ENCODE measurements at regions not wholly inside any gene's neighbourhood (a gene's known extent, or its start where the extent isn't known, plus 50 kb on each side); places are given as distances from the start of the nearest gene placed in this dataset.

- Histone ChIP-seq H3K27ac (ENCODE audit: insufficient read depth, low read depth, low read length) (no peak overlapping the region), H3K4me1 (ENCODE audit: control insufficient read depth, extremely low read depth, insufficient read depth, low read length) (no peaks in the 10 kb centered on the region), H4K20me1 (replicated peaks; ENCODE audit: control insufficient read depth, extremely low read depth, insufficient read depth, low read length) (no peaks in the 10 kb centered on the region), H3K4me2 (ENCODE audit: insufficient read depth, low read length) (no peak overlapping the region), H3K4me3 (replicated peaks in 1 of 3; ENCODE audit: insufficient read depth in 1 of 3, low read depth in 1 of 3, low read length in 3 of 3) (no peak overlapping the region), H2AFZ (ENCODE audit: low read depth, low read length) (no peak overlapping the region), H3K79me2 (ENCODE audit: control insufficient read depth, insufficient read depth, low read length) (no peaks in the 10 kb centered on the region), H3K9me1 (replicated peaks; ENCODE audit: control insufficient read depth, extremely low read depth, insufficient read depth, low read length) (no peaks in the 10 kb centered on the region), H3K9me3 (replicated peaks; ENCODE audit: control insufficient read depth, insufficient read depth, low read length) (no peaks in the 10 kb centered on the region), H3K36me3 (ENCODE audit: control insufficient read depth in 2 of 2, extremely low read depth in 1 of 2, insufficient read depth in 2 of 2, low read length in 2 of 2) (no peaks in the 10 kb centered on the region), H3K27me3 (ENCODE audit: control insufficient read depth in 2 of 2, insufficient read depth in 2 of 2, low read length in 2 of 2) (peaks cover 71 to 80% of the 10 kb centered on the region in 2 experiments), H3K9ac (replicated peaks; ENCODE audit: extremely low read depth, insufficient read depth, low read length) (no peak overlapping the region)
- DNase-seq (ENCODE audit: low read depth, low spot score) (no peak), FAIRE-seq (no peak)
- no TSS peak for BruUV-seq (replicated peaks)
- TF ChIP-seq JUN (IDR thresholded peaks at IDR 0.05; ENCODE audit: borderline replicate concordance, insufficient read depth, insufficient read length, low read depth), result no peak
- no peak for TF ChIP-seq EZH2 (IDR thresholded peaks at IDR 0.05; ENCODE audit: borderline replicate concordance, low read depth, low read length, severe bottlenecking)
- TF ChIP-seq POLR2AphosphoS5 (IDR thresholded peaks at IDR 0.05; ENCODE audit: insufficient read depth, low read depth, low read length), result no peak
- TF ChIP-seq FOS (IDR thresholded peaks at IDR 0.05; ENCODE audit: borderline replicate concordance, insufficient read depth, low read length), result no peak
- TF ChIP-seq MYC (IDR thresholded peaks at IDR 0.05; ENCODE audit: low read depth, low read length), result no peak
- no peak for TF ChIP-seq MAX (IDR thresholded peaks at IDR 0.05; ENCODE audit: insufficient read depth, insufficient read length)
- TF ChIP-seq POLR2A (IDR thresholded peaks at IDR 0.05; ENCODE audit: low read depth, low read length), result no peak
- no peak for TF ChIP-seq GATA2 (IDR thresholded peaks at IDR 0.05; ENCODE audit: insufficient read depth, insufficient read length, low read depth, low read length)
- TF ChIP-seq, protein P1, sequence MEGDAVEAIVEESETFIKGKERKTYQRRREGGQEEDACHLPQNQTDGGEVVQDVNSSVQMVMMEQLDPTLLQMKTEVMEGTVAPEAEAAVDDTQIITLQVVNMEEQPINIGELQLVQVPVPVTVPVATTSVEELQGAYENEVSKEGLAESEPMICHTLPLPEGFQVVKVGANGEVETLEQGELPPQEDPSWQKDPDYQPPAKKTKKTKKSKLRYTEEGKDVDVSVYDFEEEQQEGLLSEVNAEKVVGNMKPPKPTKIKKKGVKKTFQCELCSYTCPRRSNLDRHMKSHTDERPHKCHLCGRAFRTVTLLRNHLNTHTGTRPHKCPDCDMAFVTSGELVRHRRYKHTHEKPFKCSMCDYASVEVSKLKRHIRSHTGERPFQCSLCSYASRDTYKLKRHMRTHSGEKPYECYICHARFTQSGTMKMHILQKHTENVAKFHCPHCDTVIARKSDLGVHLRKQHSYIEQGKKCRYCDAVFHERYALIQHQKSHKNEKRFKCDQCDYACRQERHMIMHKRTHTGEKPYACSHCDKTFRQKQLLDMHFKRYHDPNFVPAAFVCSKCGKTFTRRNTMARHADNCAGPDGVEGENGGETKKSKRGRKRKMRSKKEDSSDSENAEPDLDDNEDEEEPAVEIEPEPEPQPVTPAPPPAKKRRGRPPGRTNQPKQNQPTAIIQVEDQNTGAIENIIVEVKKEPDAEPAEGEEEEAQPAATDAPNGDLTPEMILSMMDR (IDR thresholded peaks at IDR 0.05; ENCODE audit: extremely low read depth in 1 of 2, insufficient read depth in 1 of 2, low read depth in 1 of 2, low read length in 2 of 2), result no peak
- intact Hi-C loops (cut with micrococcal nuclease) (no loop called here), dilution Hi-C loops (cut with MboI; ENCODE audit: extremely low pct_ligation_motif_present, low sequenced_read_pairs) (no loop called here)
- POLR2A ChIA-PET, result no interaction called here
- CTCF ChIA-PET, result interaction anchor here (1.5 to 1.9 kb wide), 3 partner anchors 50 to 185 kb away, joined by 5 to 6 read pairs (median 5); no protein-coding TSS in a partner anchor
Measured at GRCh38 chr5:73266176-73266738, 93.3 kb downstream of the TMEM174 start.
